ENCODE measurements at regions not wholly inside any gene's neighbourhood (a gene's known extent, or its start where the extent isn't known, plus 50 kb on each side); places are given as distances from the start of the nearest gene placed in this dataset.

DNA sequence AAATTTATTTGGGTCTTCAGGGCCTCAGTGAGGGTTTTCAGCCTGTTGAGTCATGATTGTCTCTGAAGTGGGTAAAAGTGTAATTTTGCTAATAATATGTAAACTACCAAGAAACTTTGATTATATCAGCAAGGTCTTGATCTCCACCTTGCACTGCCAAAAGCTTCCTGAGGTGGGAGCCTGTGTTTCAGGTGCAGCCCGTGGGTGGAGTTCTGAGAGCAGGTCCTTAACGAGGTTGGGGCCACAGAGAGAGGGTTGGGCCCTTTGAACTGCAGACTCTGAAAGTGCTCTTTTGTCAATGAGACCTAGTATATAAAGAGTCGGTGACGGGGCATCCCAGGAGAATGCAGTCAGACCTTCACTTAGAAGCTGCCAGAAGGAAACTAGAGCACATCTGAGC is 129.7 kb upstream of the MAP3K4 start:
- H3K27me3 ChIP-seq (replicated peaks in 1 of 2; ENCODE audit: control insufficient read depth in 2 of 2, insufficient read depth in 2 of 2, low read length in 1 of 2): no peaks in the 10 kb centered on the region
- in situ Hi-C loops (cut with MboI): no loop called here
- no peak overlapping the region for H3K9ac ChIP-seq (ENCODE audit: control insufficient read depth, insufficient read depth, low read length)
- no peaks in the 10 kb centered on the region for H3K79me2 ChIP-seq (ENCODE audit: control insufficient read depth, insufficient read depth, low read length)
- DNase-seq (ENCODE audit: low read depth, low spot score) (no peak), FAIRE-seq (no peak), ATAC-seq (no peak)
- intact Hi-C loops (cut with micrococcal nuclease; ENCODE audit: unreplicated experiment): no loop called here
- no peak overlapping the region for H3K4me3 ChIP-seq
- ChIA-PET RAD21 (ENCODE audit: unreplicated experiment) (no interaction called here), CTCF (no interaction called here), POLR2A (no interaction called here), SMC1A (ENCODE audit: uncharacterized antibody, unreplicated experiment) (no interaction called here)
- no TSS peak for BruUV-seq (replicated peaks)
- no peaks in the 10 kb centered on the region for H3K36me3 ChIP-seq (ENCODE audit: control insufficient read depth in 2 of 2, insufficient read depth in 2 of 2, low read length in 1 of 2)
- H4K20me1 ChIP-seq (ENCODE audit: control insufficient read depth, insufficient read depth): no peaks in the 10 kb centered on the region
- TF ChIP-seq GATAD2B (conservative IDR thresholded peaks at IDR 0.05; ENCODE audit: low read depth) (no peak), RAD21 (IDR thresholded peaks at IDR 0.05; ENCODE audit: insufficient read depth, low read depth, low read length) (peak; percentile 29; the same call in 1 of the 2 replicates)
- no peak overlapping the region for H3K27ac ChIP-seq (ENCODE audit: control insufficient read depth, insufficient read depth)
- H3K4me2 ChIP-seq (ENCODE audit: control insufficient read depth, insufficient read depth): no peak overlapping the region
- 32% methylated on average over 4 of the region's 4 CpGs for WGBS (ENCODE audit: insufficient coverage, insufficient replicate concordance, low lambda C conversion rate, missing lambda C conversion rate)
- H3K4me1 ChIP-seq (ENCODE audit: control insufficient read depth, insufficient read depth, low read length): no peaks in the 10 kb centered on the region
- H3K9me3 ChIP-seq (replicated peaks; ENCODE audit: control insufficient read depth, insufficient read depth, low read length): no peaks in the 10 kb centered on the region; the same call in 2 of the 3 replicates
- no peak overlapping the region for H2AFZ ChIP-seq (ENCODE audit: control insufficient read depth, low read depth, low read length)

DNA sequence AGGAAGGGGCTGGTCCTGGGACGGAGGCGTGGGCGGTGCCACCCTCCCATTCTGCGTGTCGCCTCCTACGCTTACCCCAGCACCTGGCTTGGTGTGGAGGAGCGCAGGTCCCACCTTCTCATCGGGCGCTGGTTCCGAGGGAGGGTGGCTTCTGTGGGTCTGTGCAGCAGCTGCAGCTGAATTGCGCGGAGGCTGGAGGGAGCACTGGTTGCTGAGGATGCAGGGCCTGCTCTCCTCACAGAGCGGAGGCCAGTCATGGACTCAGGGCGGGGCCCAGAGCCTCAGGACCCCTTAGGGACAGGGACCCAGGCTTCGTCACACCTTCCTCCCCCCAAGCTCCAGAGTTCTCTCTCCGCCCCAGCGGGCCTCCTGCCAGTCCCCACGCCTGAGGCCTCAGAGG is 127.8 kb upstream of the MAP3K4 start:
- Histone ChIP-seq H3K27me3 (replicated peaks in 1 of 2; ENCODE audit: control insufficient read depth in 2 of 2, insufficient read depth in 2 of 2, low read length in 1 of 2) (no peaks in the 10 kb centered on the region), H3K4me3 (no peak overlapping the region), H3K4me2 (ENCODE audit: control insufficient read depth, insufficient read depth) (no peak overlapping the region), H2AFZ (ENCODE audit: control insufficient read depth, low read depth, low read length) (no peak overlapping the region), H3K27ac (ENCODE audit: control insufficient read depth, insufficient read depth) (no peak overlapping the region), H3K9ac (ENCODE audit: control insufficient read depth, insufficient read depth, low read length) (no peak overlapping the region), H3K9me3 (replicated peaks; ENCODE audit: control insufficient read depth, insufficient read depth, low read length) (no peaks in the 10 kb centered on the region), H3K36me3 (ENCODE audit: control insufficient read depth in 2 of 2, insufficient read depth in 2 of 2, low read length in 1 of 2) (no peaks in the 10 kb centered on the region), H3K4me1 (ENCODE audit: control insufficient read depth, insufficient read depth, low read length) (no peaks in the 10 kb centered on the region), H4K20me1 (ENCODE audit: control insufficient read depth, insufficient read depth) (no peaks in the 10 kb centered on the region), H3K79me2 (ENCODE audit: control insufficient read depth, insufficient read depth, low read length) (no peaks in the 10 kb centered on the region)
- WGBS (ENCODE audit: insufficient coverage, insufficient replicate concordance, low lambda C conversion rate, missing lambda C conversion rate): 62% methylated on average over 18 of the region's 18 CpGs
- FAIRE-seq (no peak), DNase-seq (ENCODE audit: low read depth, low spot score) (no peak), ATAC-seq (no peak)
- no TSS peak for BruUV-seq (replicated peaks)
- ChIA-PET SMC1A (ENCODE audit: uncharacterized antibody, unreplicated experiment) (no interaction called here), RAD21 (ENCODE audit: unreplicated experiment) (no interaction called here), CTCF (no interaction called here), POLR2A (no interaction called here)
- in situ Hi-C loops (cut with MboI): no loop called here
- TF ChIP-seq FOXK2 (IDR thresholded peaks at IDR 0.05): no peak
- TF ChIP-seq ASH2L (IDR thresholded peaks at IDR 0.05; ENCODE audit: borderline replicate concordance, low read depth): no peak
- TF ChIP-seq MYC (IDR thresholded peaks at IDR 0.05; ENCODE audit: insufficient read depth, insufficient read length, insufficient replicate concordance, low read length, severe bottlenecking): no peak
- no peak for TF ChIP-seq PAX8 (IDR thresholded peaks at IDR 0.05)
- TF ChIP-seq RCOR1 (conservative IDR thresholded peaks at IDR 0.05; ENCODE audit: low read depth, low read length): no peak
- TF ChIP-seq POLR2AphosphoS2 (IDR thresholded peaks at IDR 0.05; ENCODE audit: low read depth, low read length): no peak
- no peak for TF ChIP-seq WRNIP1 (IDR thresholded peaks at IDR 0.05; ENCODE audit: borderline replicate concordance, low read depth, low read length)
- no peak for TF ChIP-seq ETV6 (conservative IDR thresholded peaks at IDR 0.05 in 1 of 2, IDR thresholded peaks at IDR 0.05 in 1 of 2; ENCODE audit: borderline replicate concordance in 1 of 2, low read depth in 1 of 2)
- TF ChIP-seq, protein P1, sequence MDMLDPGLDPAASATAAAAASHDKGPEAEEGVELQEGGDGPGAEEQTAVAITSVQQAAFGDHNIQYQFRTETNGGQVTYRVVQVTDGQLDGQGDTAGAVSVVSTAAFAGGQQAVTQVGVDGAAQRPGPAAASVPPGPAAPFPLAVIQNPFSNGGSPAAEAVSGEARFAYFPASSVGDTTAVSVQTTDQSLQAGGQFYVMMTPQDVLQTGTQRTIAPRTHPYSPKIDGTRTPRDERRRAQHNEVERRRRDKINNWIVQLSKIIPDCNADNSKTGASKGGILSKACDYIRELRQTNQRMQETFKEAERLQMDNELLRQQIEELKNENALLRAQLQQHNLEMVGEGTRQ (IDR thresholded peaks at IDR 0.05; ENCODE audit: borderline replicate concordance, low read depth, low read length): no peak
- TF ChIP-seq IKZF2 (IDR thresholded peaks at IDR 0.05): no peak
- TF ChIP-seq HDGF (IDR thresholded peaks at IDR 0.05): no peak
- TF ChIP-seq MTA2 (IDR thresholded peaks at IDR 0.05; ENCODE audit: low read depth): no peak
- intact Hi-C loops (cut with micrococcal nuclease; ENCODE audit: unreplicated experiment): no loop called here

All from GM12878 (cell line).